ENCODE measurements at regions not wholly inside any gene's neighbourhood (a gene's known extent, or its start where the extent isn't known, plus 50 kb on each side); places are given as distances from the start of the nearest gene placed in this dataset.

GRCh38 chr9:16328349-16328748, 542.1 kb downstream of the BNC2 start:
- H3K27me3 Mint-ChIP-seq (ENCODE audit: insufficient read depth, unreplicated experiment), result no peaks in the 10 kb centered on the region
- CTCF ChIA-PET, result no interaction called here

GRCh38 chr9:16329671-16330113, 540.8 kb downstream of the BNC2 start:
- no TSS peak for BruUV-seq (replicated peaks)
- no peak for DNase-seq (ENCODE audit: unreplicated experiment)
- Mint-ChIP-seq H3K27me3 (ENCODE audit: insufficient read depth, unreplicated experiment) (no peaks in the 10 kb centered on the region), H3K4me3 (ENCODE audit: unreplicated experiment) (no peak overlapping the region), H3K9me3 (ENCODE audit: unreplicated experiment) (no peaks in the 10 kb centered on the region), H3K36me3 (ENCODE audit: insufficient read depth, unreplicated experiment) (no peaks in the 10 kb centered on the region), H3K27ac (ENCODE audit: low read depth, unreplicated experiment) (no peak overlapping the region), H3K4me1 (ENCODE audit: insufficient read depth, unreplicated experiment) (no peaks in the 10 kb centered on the region)
- TF ChIP-seq CTCF (IDR thresholded peaks at IDR 0.05; ENCODE audit: unreplicated experiment), result no peak
- CTCF ChIA-PET, result no interaction called here
- POLR2A ChIA-PET, result no interaction called here
- intact Hi-C loops (cut with micrococcal nuclease), result no loop called here

More at GRCh38 chr9:16328349-16328748, 542.1 kb downstream of the BNC2 start:
- Mint-ChIP-seq H3K27ac (ENCODE audit: low read depth, unreplicated experiment) (no peak overlapping the region), H3K4me3 (ENCODE audit: unreplicated experiment) (no peak overlapping the region), H3K4me1 (ENCODE audit: insufficient read depth, unreplicated experiment) (no peaks in the 10 kb centered on the region), H3K9me3 (ENCODE audit: unreplicated experiment) (no peaks in the 10 kb centered on the region), H3K36me3 (ENCODE audit: insufficient read depth, unreplicated experiment) (no peaks in the 10 kb centered on the region)
- no peak for DNase-seq (ENCODE audit: unreplicated experiment)
- no peak for TF ChIP-seq CTCF (IDR thresholded peaks at IDR 0.05; ENCODE audit: unreplicated experiment)
- no TSS peak for BruUV-seq (replicated peaks)
- intact Hi-C loops (cut with micrococcal nuclease), result no loop called here
- POLR2A ChIA-PET, result interaction anchor here (0.7 kb wide), 1 partner anchor 202 kb away, joined by 3 read pairs; no protein-coding TSS in a partner anchor

- no peak for DNase-seq (ENCODE audit: unreplicated experiment)
- ChIA-PET POLR2A (interaction anchor here (0.6 kb wide), 1 partner anchor 131 kb away, joined by 3 read pairs; no protein-coding TSS in a partner anchor), CTCF (no interaction called here)
- BruUV-seq (replicated peaks), result no TSS peak
- no peaks in the 10 kb centered on the region for H3K27me3 Mint-ChIP-seq (ENCODE audit: insufficient read depth, unreplicated experiment)
- H3K36me3 Mint-ChIP-seq (ENCODE audit: insufficient read depth, unreplicated experiment), result no peaks in the 10 kb centered on the region
- intact Hi-C loops (cut with micrococcal nuclease), result no loop called here
- TF ChIP-seq CTCF (IDR thresholded peaks at IDR 0.05; ENCODE audit: unreplicated experiment), result no peak
- no peaks in the 10 kb centered on the region for H3K9me3 Mint-ChIP-seq (ENCODE audit: unreplicated experiment)
- no peak overlapping the region for H3K4me3 Mint-ChIP-seq (ENCODE audit: unreplicated experiment)
- no peak overlapping the region for H3K27ac Mint-ChIP-seq (ENCODE audit: low read depth, unreplicated experiment)
- peaks cover 11% of the 10 kb centered on the region for H3K4me1 Mint-ChIP-seq (ENCODE audit: insufficient read depth, unreplicated experiment)
These were observed 539.4 kb downstream of the BNC2 start for GRCh38 chr9:16331031-16331430.

GRCh38 chr9:16331527-16331926, 538.9 kb downstream of the BNC2 start:
- H3K9me3 Mint-ChIP-seq (ENCODE audit: unreplicated experiment), result no peaks in the 10 kb centered on the region
- H3K27me3 Mint-ChIP-seq (ENCODE audit: insufficient read depth, unreplicated experiment), result no peaks in the 10 kb centered on the region
- TF ChIP-seq CTCF (IDR thresholded peaks at IDR 0.05; ENCODE audit: unreplicated experiment), result no peak
- no peak overlapping the region for H3K27ac Mint-ChIP-seq (ENCODE audit: low read depth, unreplicated experiment)
- no peak for DNase-seq (ENCODE audit: unreplicated experiment)
- intact Hi-C loops (cut with micrococcal nuclease), result no loop called here
- POLR2A ChIA-PET, result interaction anchor here (0.6 kb wide), 1 partner anchor 130 kb away, joined by 3 read pairs; no protein-coding TSS in a partner anchor
- no TSS peak for BruUV-seq (replicated peaks)
- H3K4me3 Mint-ChIP-seq (ENCODE audit: unreplicated experiment), result no peak overlapping the region
- peaks cover 15% of the 10 kb centered on the region for H3K4me1 Mint-ChIP-seq (ENCODE audit: insufficient read depth, unreplicated experiment)
- H3K36me3 Mint-ChIP-seq (ENCODE audit: insufficient read depth, unreplicated experiment), result no peaks in the 10 kb centered on the region
- CTCF ChIA-PET, result no interaction called here
